H1 (cell line): ENCODE measurements at regions not wholly inside any gene's neighbourhood (a gene's known extent, or its start where the extent isn't known, plus 50 kb on each side); places are given as distances from the start of the nearest gene placed in this dataset.

ENCODE experiments used
- CTCF ChIP-seq, 3 experiments: IDR thresholded peaks; 1 replicate in 2 of 3; 2 replicates in 1 of 3; pipeline versions ENCODE4 v1.5.1 to v1.6.1; 2011; ENCODE audit warnings: low read length in 3 of 3, mild to moderate bottlenecking in 3 of 3, inconsistent platforms in 2 of 3, low read depth in 1 of 3, moderate library complexity in 1 of 3; ENCODE audit not compliant: insufficient read depth in 1 of 3; ENCODE audit errors: control extremely low read depth in 1 of 3
- EP300 ChIP-seq, 2 experiments: IDR thresholded peaks; 1 replicate in 1 of 2; 2 replicates in 1 of 2; pipeline ENCODE4 v1.6.1; 2011 to 2012; ENCODE audit warnings: low read depth in 2 of 2, low read length in 2 of 2, mild to moderate bottlenecking in 2 of 2, borderline replicate concordance in 1 of 2, inconsistent platforms in 1 of 2, moderate library complexity in 1 of 2
- EZH2 ChIP-seq: fragments of 200-600 bp; sonication (generic); IDR thresholded peaks from 2 replicates; pipeline ENCODE4 v1.7.1; 2012; ENCODE audit warnings: low read depth, mild to moderate bottlenecking, moderate library complexity, low read length, inconsistent platforms; ENCODE audit not compliant: severe bottlenecking
- PHF8 ChIP-seq: fragments of 200-600 bp; sonication (generic); conservative IDR thresholded peaks from 2 replicates; pipeline ENCODE4 v1.7.1; 2012; ENCODE audit warnings: low read depth, mild to moderate bottlenecking, inconsistent platforms, low read length, moderate library complexity
- RBBP5 ChIP-seq: IDR thresholded peaks from 2 replicates; pipeline ENCODE4 v1.7.1; 2012; ENCODE audit warnings: low read depth, mild to moderate bottlenecking, inconsistent platforms, low read length, moderate library complexity, borderline replicate concordance
- SUZ12 ChIP-seq: fragments of 200-600 bp; sonication (generic); IDR thresholded peaks from 2 replicates; pipeline ENCODE4 v1.6.1; 2012; ENCODE audit warnings: mild to moderate bottlenecking, inconsistent platforms, low read length, moderate library complexity, mixed read lengths

- TF ChIP-seq EP300 (IDR thresholded peaks at IDR 0.05; ENCODE audit: borderline replicate concordance in 1 of 2, low read depth in 2 of 2, low read length in 2 of 2): no peak
- TF ChIP-seq RBBP5: no peak
- TF ChIP-seq EZH2: no peak
- TF ChIP-seq PHF8: no peak
- no peak for TF ChIP-seq SUZ12
- no peak for TF ChIP-seq CTCF (IDR thresholded peaks at IDR 0.05; ENCODE audit: control extremely low read depth in 1 of 3, insufficient read depth in 1 of 3, low read depth in 1 of 3, low read length in 3 of 3)
Measured at GRCh38 chr2:12407160-12407559, 309.6 kb upstream of the TRIB2 start.
